Neural cell (in vitro differentiated cells): ENCODE measurements at regions not wholly inside any gene's neighbourhood (a gene's known extent, or its start where the extent isn't known, plus 50 kb on each side); places are given as distances from the start of the nearest gene placed in this dataset.

Experiments used
- EP300 ChIP-seq: fragments of 450-650 bp; conservative IDR thresholded peaks from 2 replicates; pipeline ENCODE4 v1.6.1; 2014; ENCODE audit warnings: antibody characterized with exemption, mild to moderate bottlenecking, moderate library complexity; ENCODE audit not compliant: poor library complexity, severe bottlenecking
- MXI1 ChIP-seq: fragments of 450-650 bp; conservative IDR thresholded peaks from 2 replicates; pipeline ENCODE4 v1.6.1; 2014; ENCODE audit warnings: antibody characterized with exemption, mild to moderate bottlenecking; ENCODE audit not compliant: poor library complexity, severe bottlenecking
- SMC3 ChIP-seq: fragments of 450-650 bp; conservative IDR thresholded peaks from 2 replicates; pipeline ENCODE4 v1.6.1; 2014; ENCODE audit warnings: antibody characterized with exemption, mild to moderate bottlenecking, moderate library complexity; ENCODE audit not compliant: poor library complexity

- TF ChIP-seq SMC3 (no peak), MXI1 (no peak), EP300 (no peak)
Observed at GRCh38 chr15:95860406-95860805, 470.1 kb upstream of the NR2F2 start.
